ENCODE measurements at regions not wholly inside any gene's neighbourhood (a gene's known extent, or its start where the extent isn't known, plus 50 kb on each side); places are given as distances from the start of the nearest gene placed in this dataset.

DNA sequence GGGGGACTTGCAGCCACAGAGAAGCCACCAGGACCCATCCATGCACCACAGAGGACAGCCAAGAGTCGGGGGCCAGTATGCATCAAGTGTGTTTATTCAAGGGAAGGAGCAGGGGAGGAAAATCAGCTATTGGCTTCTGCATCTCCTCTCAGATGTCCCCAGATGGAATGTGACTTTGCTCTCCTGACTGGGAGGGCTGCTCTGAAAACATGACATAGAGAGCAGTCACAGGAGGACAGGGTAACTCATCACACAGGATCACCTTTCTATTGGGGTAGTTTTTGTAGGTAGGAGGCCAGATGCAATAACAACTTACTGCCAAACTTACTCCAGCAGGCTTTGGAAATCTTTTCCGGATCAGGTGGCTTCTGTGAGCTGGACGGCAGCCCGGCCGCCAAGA, 121.0 kb upstream of the OPCML start:
- no peak for TF ChIP-seq POLR2A (IDR thresholded peaks at IDR 0.05; ENCODE audit: insufficient read depth in 1 of 2, low read depth in 2 of 2, low read length in 2 of 2)
- no peak for TF ChIP-seq MAFG (CRISPR knock-in tag; IDR thresholded peaks at IDR 0.05)
- TF ChIP-seq TP53 (CRISPR knock-in tag; conservative IDR thresholded peaks at IDR 0.05) = no peak
- no peak for TF ChIP-seq SRSF9 (IDR thresholded peaks at IDR 0.05; ENCODE audit: borderline replicate concordance, insufficient read depth, low read depth, low read length, poor library complexity, severe bottlenecking)
- TF ChIP-seq DR1 (CRISPR knock-in tag; IDR thresholded peaks at IDR 0.05) = no peak
- TF ChIP-seq ZFX (CRISPR knock-in tag; IDR thresholded peaks at IDR 0.05; ENCODE audit: low read depth) = no peak
- TF ChIP-seq, protein P1, sequence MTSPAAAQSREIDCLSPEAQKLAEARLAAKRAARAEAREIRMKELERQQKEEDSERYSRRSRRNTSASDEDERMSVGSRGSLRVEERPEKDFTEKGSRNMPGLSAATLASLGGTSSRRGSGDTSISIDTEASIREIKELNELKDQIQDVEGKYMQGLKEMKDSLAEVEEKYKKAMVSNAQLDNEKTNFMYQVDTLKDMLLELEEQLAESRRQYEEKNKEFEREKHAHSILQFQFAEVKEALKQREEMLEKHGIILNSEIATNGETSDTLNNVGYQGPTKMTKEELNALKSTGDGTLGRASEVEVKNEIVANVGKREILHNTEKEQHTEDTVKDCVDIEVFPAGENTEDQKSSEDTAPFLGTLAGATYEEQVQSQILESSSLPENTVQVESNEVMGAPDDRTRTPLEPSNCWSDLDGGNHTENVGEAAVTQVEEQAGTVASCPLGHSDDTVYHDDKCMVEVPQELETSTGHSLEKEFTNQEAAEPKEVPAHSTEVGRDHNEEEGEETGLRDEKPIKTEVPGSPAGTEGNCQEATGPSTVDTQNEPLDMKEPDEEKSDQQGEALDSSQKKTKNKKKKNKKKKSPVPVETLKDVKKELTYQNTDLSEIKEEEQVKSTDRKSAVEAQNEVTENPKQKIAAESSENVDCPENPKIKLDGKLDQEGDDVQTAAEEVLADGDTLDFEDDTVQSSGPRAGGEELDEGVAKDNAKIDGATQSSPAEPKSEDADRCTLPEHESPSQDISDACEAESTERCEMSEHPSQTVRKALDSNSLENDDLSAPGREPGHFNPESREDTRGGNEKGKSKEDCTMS (CRISPR knock-in tag; conservative IDR thresholded peaks at IDR 0.05) = no peak
- TF ChIP-seq, protein P2, sequence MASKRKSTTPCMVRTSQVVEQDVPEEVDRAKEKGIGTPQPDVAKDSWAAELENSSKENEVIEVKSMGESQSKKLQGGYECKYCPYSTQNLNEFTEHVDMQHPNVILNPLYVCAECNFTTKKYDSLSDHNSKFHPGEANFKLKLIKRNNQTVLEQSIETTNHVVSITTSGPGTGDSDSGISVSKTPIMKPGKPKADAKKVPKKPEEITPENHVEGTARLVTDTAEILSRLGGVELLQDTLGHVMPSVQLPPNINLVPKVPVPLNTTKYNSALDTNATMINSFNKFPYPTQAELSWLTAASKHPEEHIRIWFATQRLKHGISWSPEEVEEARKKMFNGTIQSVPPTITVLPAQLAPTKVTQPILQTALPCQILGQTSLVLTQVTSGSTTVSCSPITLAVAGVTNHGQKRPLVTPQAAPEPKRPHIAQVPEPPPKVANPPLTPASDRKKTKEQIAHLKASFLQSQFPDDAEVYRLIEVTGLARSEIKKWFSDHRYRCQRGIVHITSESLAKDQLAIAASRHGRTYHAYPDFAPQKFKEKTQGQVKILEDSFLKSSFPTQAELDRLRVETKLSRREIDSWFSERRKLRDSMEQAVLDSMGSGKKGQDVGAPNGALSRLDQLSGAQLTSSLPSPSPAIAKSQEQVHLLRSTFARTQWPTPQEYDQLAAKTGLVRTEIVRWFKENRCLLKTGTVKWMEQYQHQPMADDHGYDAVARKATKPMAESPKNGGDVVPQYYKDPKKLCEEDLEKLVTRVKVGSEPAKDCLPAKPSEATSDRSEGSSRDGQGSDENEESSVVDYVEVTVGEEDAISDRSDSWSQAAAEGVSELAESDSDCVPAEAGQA (IDR thresholded peaks at IDR 0.05; ENCODE audit: low read depth) = no peak
- TF ChIP-seq, protein P2 (CRISPR knock-in tag; IDR thresholded peaks at IDR 0.05; ENCODE audit: borderline replicate concordance) = no peak
- TF ChIP-seq SIN3B (IDR thresholded peaks at IDR 0.05; ENCODE audit: low read length) = no peak
- TF ChIP-seq IRF2 (CRISPR knock-in tag; IDR thresholded peaks at IDR 0.05) = no peak
- no peak for TF ChIP-seq HMG20A (CRISPR knock-in tag; IDR thresholded peaks at IDR 0.05; ENCODE audit: borderline replicate concordance)
- TF ChIP-seq, protein P3, sequence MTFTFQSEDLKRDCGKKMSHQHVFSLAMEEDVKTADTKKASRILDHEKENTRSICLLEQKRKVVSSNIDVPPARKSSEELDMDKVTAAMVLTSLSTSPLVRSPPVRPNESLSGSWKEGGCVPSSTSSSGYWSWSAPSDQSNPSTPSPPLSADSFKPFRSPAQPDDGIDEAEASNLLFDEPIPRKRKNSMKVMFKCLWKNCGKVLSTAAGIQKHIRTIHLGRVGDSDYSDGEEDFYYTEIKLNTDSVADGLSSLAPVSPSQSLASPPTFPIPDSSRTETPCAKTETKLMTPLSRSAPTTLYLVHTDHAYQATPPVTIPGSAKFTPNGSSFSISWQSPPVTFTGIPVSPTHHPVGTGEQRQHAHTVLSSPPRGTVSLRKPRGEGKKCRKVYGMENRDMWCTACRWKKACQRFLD (CRISPR knock-in tag; IDR thresholded peaks at IDR 0.05; ENCODE audit: borderline replicate concordance) = no peak
- no peak for TF ChIP-seq ZSCAN30 (CRISPR knock-in tag; IDR thresholded peaks at IDR 0.05)
